Testis (tissue), 2 donors: ENCODE measurements at regions not wholly inside any gene's neighbourhood (a gene's known extent, or its start where the extent isn't known, plus 50 kb on each side); places are given as distances from the start of the nearest gene placed in this dataset.

Experiments used
- DNase-seq: peaks from one replicate; pipeline ENCODE4 v3.0.0-alpha.2; 2019
- H3K27ac ChIP-seq, 2 donors: fragments of 200-600 bp; sonication (generic); one replicate each; pipeline ENCODE4 v1.5.1; 2019
- H3K27me3 ChIP-seq: fragments of 200-600 bp; sonication (generic); one replicate; pipeline ENCODE4 v1.5.1; 2019
- H3K36me3 ChIP-seq: fragments of 200-600 bp; sonication (generic); one replicate; pipeline ENCODE4 v1.5.1; 2017; ENCODE audit warnings: low read depth; ENCODE audit errors: missing control alignments
- H3K4me1 ChIP-seq: fragments of 200-600 bp; sonication (generic); one replicate; pipeline ENCODE4 v1.5.1; 2019
- H3K4me3 ChIP-seq, 2 donors: fragments of 200-600 bp; sonication (generic); one replicate each; pipeline ENCODE4 v1.5.1; 2017 to 2019
- H3K9me3 ChIP-seq: fragments of 200-600 bp; sonication (generic); one replicate; pipeline ENCODE4 v1.5.1; 2017
- CTCF ChIP-seq, 3 experiments: fragments of 450-650 bp in 2 of 3; fragments of 200-600 bp in 1 of 3; sonication (generic) in 1 of 3; IDR thresholded peaks; one replicate each; pipeline ENCODE4 v1.5.1; 2016 to 2019; ENCODE audit warnings: antibody characterized with exemption in 3 of 3, mild to moderate bottlenecking in 2 of 3, moderate library complexity in 1 of 3
- POLR2A ChIP-seq: fragments of 450-650 bp; IDR thresholded peaks from one replicate; pipeline ENCODE4 v1.6.1; 2017; ENCODE audit warnings: antibody characterized with exemption, mild to moderate bottlenecking, moderate library complexity
- WGBS, 2 donors: methylation state at CpG; one replicate each; pipeline ENCODE4 v1.1.5; 2018; 5-methylcytosine and 5-hydroxymethylcytosine counted together
- intact Hi-C: fragments of 100-400 bp; cut with DNase I; formaldehyde crosslinking; loops from one replicate; pipeline ENCODE4 v1.15.1; 2023; ENCODE audit warnings: low total_unique reads

GRCh38 chr14:56895154-56895553 is 84.9 kb upstream of the OTX2 start:
- Histone ChIP-seq H3K27ac (no peak overlapping the region), H3K4me3 (no peak overlapping the region), H3K4me1 (peaks cover 5% of the 10 kb centered on the region), H3K27me3 (no peaks in the 10 kb centered on the region), H3K9me3 (no peaks in the 10 kb centered on the region), H3K36me3 (no peaks in the 10 kb centered on the region)
- DNase-seq, result no peak
- 59 to 64% methylated on average over 5 of the region's 5 CpGs for WGBS, 2 donors
- no peak for TF ChIP-seq POLR2A
- TF ChIP-seq CTCF (IDR thresholded peaks at IDR 0.05), result no peak
- intact Hi-C loops, result no loop called here

- peaks cover 5% of the 10 kb centered on the region for H3K4me1 ChIP-seq
- H3K4me3 ChIP-seq, result no peak overlapping the region
- no peak for DNase-seq
- 74 to 76% methylated on average over 3 of the region's 3 CpGs for WGBS, 2 donors
- no peaks in the 10 kb centered on the region for H3K9me3 ChIP-seq
- no peak overlapping the region for H3K27ac ChIP-seq
- TF ChIP-seq POLR2A (no peak), CTCF (IDR thresholded peaks at IDR 0.05) (no peak)
- no peaks in the 10 kb centered on the region for H3K27me3 ChIP-seq
- no peaks in the 10 kb centered on the region for H3K36me3 ChIP-seq
- intact Hi-C loops, result no loop called here
These were observed 84.3 kb upstream of the OTX2 start for GRCh38 chr14:56894591-56894991.

- TF ChIP-seq CTCF (IDR thresholded peaks at IDR 0.05), result no peak
- no peak for TF ChIP-seq POLR2A
These were observed 82.7 kb upstream of the OTX2 start for GRCh38 chr14:56892959-56893358.

GRCh38 chr14:56891226-56891625 is 80.9 kb upstream of the OTX2 start:
- H3K4me3 ChIP-seq, result no peak overlapping the region
- intact Hi-C loops, result no loop called here
- no peaks in the 10 kb centered on the region for H3K36me3 ChIP-seq
- no peaks in the 10 kb centered on the region for H3K27me3 ChIP-seq
- DNase-seq, result no peak
- TF ChIP-seq CTCF (IDR thresholded peaks at IDR 0.05), result no peak
- TF ChIP-seq POLR2A, result no peak
- H3K27ac ChIP-seq, result no peak overlapping the region
- no peaks in the 10 kb centered on the region for H3K4me1 ChIP-seq
- H3K9me3 ChIP-seq, result no peaks in the 10 kb centered on the region

More at GRCh38 chr14:56892959-56893358, 82.7 kb upstream of the OTX2 start:
- H3K36me3 ChIP-seq, result no peaks in the 10 kb centered on the region
- 50 to 51% methylated on average over 5 of the region's 5 CpGs for WGBS, 2 donors
- no peak overlapping the region for H3K27ac ChIP-seq
- no peak overlapping the region for H3K4me3 ChIP-seq
- peaks cover 5% of the 10 kb centered on the region for H3K4me1 ChIP-seq
- no peaks in the 10 kb centered on the region for H3K27me3 ChIP-seq
- no peaks in the 10 kb centered on the region for H3K9me3 ChIP-seq
- DNase-seq, result no peak
- intact Hi-C loops, result no loop called here

GRCh38 chr14:56889705-56890104 is 79.4 kb upstream of the OTX2 start:
- intact Hi-C loops, result no loop called here
- 69 to 83% methylated on average over 2 of the region's 2 CpGs for WGBS, 2 donors
- Histone ChIP-seq H3K27me3 (no peaks in the 10 kb centered on the region), H3K27ac (no peak overlapping the region), H3K9me3 (no peaks in the 10 kb centered on the region), H3K36me3 (no peaks in the 10 kb centered on the region), H3K4me1 (no peaks in the 10 kb centered on the region), H3K4me3 (no peak overlapping the region)
- DNase-seq, result no peak
- TF ChIP-seq POLR2A (no peak), CTCF (IDR thresholded peaks at IDR 0.05) (no peak)
